ENCODE measurements at regions not wholly inside any gene's neighbourhood (a gene's known extent, or its start where the extent isn't known, plus 50 kb on each side); places are given as distances from the start of the nearest gene placed in this dataset.

DNA sequence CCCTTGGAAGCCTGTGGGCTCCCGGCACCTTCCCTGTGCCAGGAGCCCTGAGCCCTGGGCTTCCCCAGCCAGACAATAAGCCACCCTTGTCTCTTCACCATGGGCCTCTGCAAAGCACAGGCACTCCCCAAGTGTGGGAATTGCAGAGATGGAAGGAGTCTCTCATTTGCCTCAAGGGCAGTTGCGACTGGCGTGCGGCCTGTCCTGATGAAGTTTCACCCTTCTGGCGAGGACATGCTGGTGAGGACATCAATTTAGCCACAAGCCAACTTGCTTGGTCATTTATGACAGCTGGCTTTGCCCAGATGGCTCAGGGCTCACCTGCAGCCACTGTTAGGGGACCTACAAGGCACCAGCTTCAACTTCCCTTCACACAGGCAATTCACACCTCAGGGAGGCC, 180.2 kb downstream of the ANAPC1 start:
- H3K27ac ChIP-seq = peak overlapping the region; percentile 29 to 87 (median 69)
- 100% methylated on average over 3 of the region's 5 CpGs; no CpG with 5 or more reads in 1 of the 2 donors for WGBS, 2 donors

DNA sequence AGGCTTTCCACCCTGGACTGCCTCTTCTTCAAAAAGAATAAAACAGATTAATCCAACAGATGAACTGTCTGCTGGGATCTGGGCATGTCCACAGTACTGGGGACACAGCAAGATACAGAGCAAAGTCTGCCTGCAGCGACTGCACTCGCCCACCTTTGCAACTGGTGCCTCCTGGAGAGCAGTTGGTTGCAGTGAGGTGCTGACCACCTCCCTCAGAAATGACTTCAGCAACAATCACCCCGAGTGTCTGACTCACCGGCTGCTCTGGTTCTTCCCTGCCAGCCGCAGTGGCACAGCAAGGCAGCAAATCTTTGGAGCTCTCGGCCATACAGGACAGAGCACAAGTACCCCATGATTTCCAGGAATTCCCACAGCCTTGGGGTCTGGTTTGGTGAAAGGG, 179.7 kb downstream of the ANAPC1 start:
- TF ChIP-seq CTCF (IDR thresholded peaks at IDR 0.05) (no peak), POLR2A (IDR thresholded peaks at IDR 0.05) (peak in 1 of 4 donors; percentile 11)
- WGBS, 2 donors = 59 to 80% methylated on average over 3 to 6 of the region's 6 CpGs
- H3K27me3 ChIP-seq = no peaks in the 10 kb centered on the region
- DNase-seq = no peak
- H3K9me3 ChIP-seq = no peaks in the 10 kb centered on the region
- peak overlapping the region; percentile 48 to 87 (median 69) for H3K27ac ChIP-seq
- no peak overlapping the region for H3K4me3 ChIP-seq
- peaks cover 32 to 92% (median 42%) of the 10 kb centered on the region in 3 donors for H3K4me1 ChIP-seq
- intact Hi-C loops (cut with DNase I) = loop anchor here (10.0 kb wide), 1 partner anchor 589 kb away; no protein-coding TSS in a partner anchor
- H3K36me3 ChIP-seq = no peaks in the 10 kb centered on the region

More for the DNA sequence above, 180.2 kb downstream of the ANAPC1 start:
- DNase-seq = no peak
- H3K36me3 ChIP-seq = no peaks in the 10 kb centered on the region
- no peaks in the 10 kb centered on the region for H3K9me3 ChIP-seq
- TF ChIP-seq CTCF (IDR thresholded peaks at IDR 0.05) (no peak), POLR2A (IDR thresholded peaks at IDR 0.05) (no peak)
- H3K27me3 ChIP-seq = no peaks in the 10 kb centered on the region
- intact Hi-C loops (cut with DNase I) = loop anchor here (10.0 kb wide), 1 partner anchor 589 kb away; no protein-coding TSS in a partner anchor
- no peak overlapping the region for H3K4me3 ChIP-seq
- H3K4me1 ChIP-seq = peaks cover 36 to 92% (median 47%) of the 10 kb centered on the region in 3 donors

GRCh38 chr2:111705239-111705638, 178.8 kb downstream of the ANAPC1 start:
- Histone ChIP-seq H3K36me3 (no peaks in the 10 kb centered on the region), H3K27ac (peak overlapping the region; percentile 48 to 87 (median 85)), H3K4me3 (no peak overlapping the region), H3K27me3 (no peaks in the 10 kb centered on the region), H3K4me1 (peaks cover 28 to 93% (median 41%) of the 10 kb centered on the region in 3 donors), H3K9me3 (no peaks in the 10 kb centered on the region)
- no peak for DNase-seq
- intact Hi-C loops (cut with DNase I) = loop anchor here (10.0 kb wide), 1 partner anchor 590 kb away; no protein-coding TSS in a partner anchor
- TF ChIP-seq CTCF (IDR thresholded peaks at IDR 0.05) = no peak
- TF ChIP-seq POLR2A (IDR thresholded peaks at IDR 0.05) = no peak
- WGBS, 2 donors = 85 to 86% methylated on average over 6 to 7 of the region's 7 CpGs

- Histone ChIP-seq H3K27me3 (no peaks in the 10 kb centered on the region), H3K4me1 (peaks cover 28 to 91% (median 41%) of the 10 kb centered on the region in 3 donors), H3K27ac (peak overlapping the region; percentile 66 to 87 (median 85)), H3K4me3 (no peak overlapping the region), H3K9me3 (no peaks in the 10 kb centered on the region), H3K36me3 (no peaks in the 10 kb centered on the region)
- DNase-seq = no peak
- WGBS, 2 donors = 11 to 24% methylated on average over 6 of the region's 6 CpGs
- TF ChIP-seq CTCF (IDR thresholded peaks at IDR 0.05) (no peak), POLR2A (IDR thresholded peaks at IDR 0.05) (no peak)
- intact Hi-C loops (cut with DNase I) = loop anchor here (10.0 kb wide), 1 partner anchor 591 kb away; no protein-coding TSS in a partner anchor
Measured at GRCh38 chr2:111705711-111706336, 178.2 kb downstream of the ANAPC1 start.

GRCh38 chr2:111706481-111707001, 177.5 kb downstream of the ANAPC1 start:
- peaks cover 28 to 85% (median 41%) of the 10 kb centered on the region in 3 donors for H3K4me1 ChIP-seq
- H3K36me3 ChIP-seq = no peaks in the 10 kb centered on the region
- WGBS, 2 donors = 75% methylated on average over 1 of the region's 9 CpGs; no CpG with 5 or more reads in 1 of the 2 donors
- H3K9me3 ChIP-seq = no peaks in the 10 kb centered on the region
- H3K4me3 ChIP-seq = no peak overlapping the region
- peak overlapping the region; percentile 66 to 87 (median 85) for H3K27ac ChIP-seq
- DNase-seq = no peak
- no peaks in the 10 kb centered on the region for H3K27me3 ChIP-seq
- no peak for TF ChIP-seq CTCF (IDR thresholded peaks at IDR 0.05)
- no peak for TF ChIP-seq POLR2A (IDR thresholded peaks at IDR 0.05)
- intact Hi-C loops (cut with DNase I) = loop anchor here (10.0 kb wide), 1 partner anchor 592 kb away; no protein-coding TSS in a partner anchor

Measured in esophagus squamous epithelium (tissue), 5 donors.